ENCODE measurements at regions not wholly inside any gene's neighbourhood (a gene's known extent, or its start where the extent isn't known, plus 50 kb on each side); places are given as distances from the start of the nearest gene placed in this dataset.
"Not testable (repeated sequence)": the region's sequence is repeated elsewhere in the genome, so short reads cannot be mapped to it uniquely, and the experiment has no call there.

DNA sequence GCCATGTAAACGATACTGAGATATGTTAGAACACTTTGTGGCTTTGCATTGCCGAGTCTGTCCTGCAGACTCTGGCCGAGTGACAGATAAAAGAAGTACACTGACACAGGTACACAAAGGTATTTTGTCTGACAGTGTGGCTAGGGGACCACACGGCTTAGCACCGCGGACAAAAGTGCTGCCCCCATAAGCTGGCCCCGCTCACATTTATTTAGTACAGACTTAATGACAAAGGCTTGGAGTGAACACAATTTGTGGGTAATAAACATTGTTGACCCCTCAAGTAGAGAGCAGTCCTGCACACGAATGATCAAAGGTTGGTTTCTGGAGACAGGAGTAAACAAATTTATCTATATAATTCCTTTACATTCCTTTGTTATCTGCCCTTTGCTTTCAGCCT lies 976.8 kb downstream of the TRAM1L1 start:
- H3K27me3 ChIP-seq (ENCODE audit: control insufficient read depth, insufficient read depth, low read length), result no peaks in the 10 kb centered on the region
- no peak overlapping the region for H3K4me3 ChIP-seq (ENCODE audit: low read depth, low read length)
- TF ChIP-seq, protein P1, sequence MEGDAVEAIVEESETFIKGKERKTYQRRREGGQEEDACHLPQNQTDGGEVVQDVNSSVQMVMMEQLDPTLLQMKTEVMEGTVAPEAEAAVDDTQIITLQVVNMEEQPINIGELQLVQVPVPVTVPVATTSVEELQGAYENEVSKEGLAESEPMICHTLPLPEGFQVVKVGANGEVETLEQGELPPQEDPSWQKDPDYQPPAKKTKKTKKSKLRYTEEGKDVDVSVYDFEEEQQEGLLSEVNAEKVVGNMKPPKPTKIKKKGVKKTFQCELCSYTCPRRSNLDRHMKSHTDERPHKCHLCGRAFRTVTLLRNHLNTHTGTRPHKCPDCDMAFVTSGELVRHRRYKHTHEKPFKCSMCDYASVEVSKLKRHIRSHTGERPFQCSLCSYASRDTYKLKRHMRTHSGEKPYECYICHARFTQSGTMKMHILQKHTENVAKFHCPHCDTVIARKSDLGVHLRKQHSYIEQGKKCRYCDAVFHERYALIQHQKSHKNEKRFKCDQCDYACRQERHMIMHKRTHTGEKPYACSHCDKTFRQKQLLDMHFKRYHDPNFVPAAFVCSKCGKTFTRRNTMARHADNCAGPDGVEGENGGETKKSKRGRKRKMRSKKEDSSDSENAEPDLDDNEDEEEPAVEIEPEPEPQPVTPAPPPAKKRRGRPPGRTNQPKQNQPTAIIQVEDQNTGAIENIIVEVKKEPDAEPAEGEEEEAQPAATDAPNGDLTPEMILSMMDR (IDR thresholded peaks at IDR 0.05; ENCODE audit: low read depth, low read length), result no peak
- CTCF ChIA-PET, result no interaction called here
- DNase-seq (ENCODE audit: low read depth, low spot score), result no peak
- POLR2A ChIA-PET, result no interaction called here
- no peaks in the 10 kb centered on the region; the same call in 1 of the 2 replicates for H3K9me3 ChIP-seq (ENCODE audit: control insufficient read depth, insufficient read depth, low read length)
- no peak overlapping the region for H3K27ac ChIP-seq (ENCODE audit: low read depth, low read length)

DNA sequence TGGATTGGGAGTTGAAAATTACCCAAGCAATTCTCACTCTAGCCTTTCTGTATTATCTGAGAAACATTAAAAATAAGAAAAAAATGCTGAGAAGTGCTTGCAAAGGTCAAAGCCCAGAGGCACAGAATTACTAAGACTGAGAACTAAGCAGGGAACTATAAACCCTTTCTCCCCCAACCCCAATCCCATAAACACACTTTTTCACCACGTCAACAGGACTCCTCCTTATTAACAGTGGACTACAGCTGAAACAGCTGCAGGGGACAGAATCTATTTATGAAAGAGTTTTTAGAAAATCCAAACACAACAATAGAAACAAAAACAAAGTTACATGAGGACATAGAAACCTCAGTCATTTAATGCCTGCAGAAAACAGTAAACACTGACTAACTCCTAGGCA lies 984.1 kb downstream of the TRAM1L1 start:
- DNase-seq (ENCODE audit: low read depth, low spot score), result no peak

DNA sequence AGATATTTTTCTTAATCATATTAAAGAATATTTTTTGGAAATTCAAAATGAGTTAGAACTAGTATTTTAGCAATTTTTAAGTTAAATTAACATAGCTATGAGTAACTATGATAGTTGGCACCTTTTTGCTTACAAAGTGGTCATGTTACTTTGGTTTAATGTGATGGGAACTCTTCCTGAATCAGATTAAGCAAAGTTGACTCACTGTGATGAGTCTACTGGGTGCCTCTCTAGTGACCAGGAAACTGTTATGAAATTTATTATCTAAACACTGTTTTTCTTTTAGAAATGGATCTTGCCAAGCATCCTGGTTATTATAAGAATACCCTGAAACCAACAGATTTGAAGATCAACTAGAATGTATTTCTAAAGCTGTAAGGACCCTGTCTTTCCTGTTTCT lies 985.8 kb downstream of the TRAM1L1 start:
- H3K27me3 ChIP-seq (ENCODE audit: control insufficient read depth, insufficient read depth, low read length), result no peaks in the 10 kb centered on the region
- no peak overlapping the region for H3K27ac ChIP-seq (ENCODE audit: low read depth, low read length)
- peaks cover 12% of the 10 kb centered on the region; the same call in 1 of the 2 replicates for H3K9me3 ChIP-seq (ENCODE audit: control insufficient read depth, insufficient read depth, low read length)
- CTCF ChIA-PET, result no interaction called here
- DNase-seq (ENCODE audit: low read depth, low spot score), result no peak
- TF ChIP-seq, protein P1 (IDR thresholded peaks at IDR 0.05; ENCODE audit: low read depth, low read length), result no peak
- H3K4me3 ChIP-seq (ENCODE audit: low read depth, low read length), result no peak overlapping the region
- POLR2A ChIA-PET, result no interaction called here

More for the DNA sequence above, 984.1 kb downstream of the TRAM1L1 start:
- H3K27me3 ChIP-seq (ENCODE audit: control insufficient read depth, insufficient read depth, low read length), result no peaks in the 10 kb centered on the region
- CTCF ChIA-PET, result no interaction called here
- TF ChIP-seq, protein P1 (IDR thresholded peaks at IDR 0.05; ENCODE audit: low read depth, low read length), result no peak
- peaks cover 12% of the 10 kb centered on the region; the same call in 1 of the 2 replicates for H3K9me3 ChIP-seq (ENCODE audit: control insufficient read depth, insufficient read depth, low read length)
- H3K27ac ChIP-seq (ENCODE audit: low read depth, low read length), result no peak overlapping the region
- no peak overlapping the region for H3K4me3 ChIP-seq (ENCODE audit: low read depth, low read length)
- POLR2A ChIA-PET, result no interaction called here

DNA sequence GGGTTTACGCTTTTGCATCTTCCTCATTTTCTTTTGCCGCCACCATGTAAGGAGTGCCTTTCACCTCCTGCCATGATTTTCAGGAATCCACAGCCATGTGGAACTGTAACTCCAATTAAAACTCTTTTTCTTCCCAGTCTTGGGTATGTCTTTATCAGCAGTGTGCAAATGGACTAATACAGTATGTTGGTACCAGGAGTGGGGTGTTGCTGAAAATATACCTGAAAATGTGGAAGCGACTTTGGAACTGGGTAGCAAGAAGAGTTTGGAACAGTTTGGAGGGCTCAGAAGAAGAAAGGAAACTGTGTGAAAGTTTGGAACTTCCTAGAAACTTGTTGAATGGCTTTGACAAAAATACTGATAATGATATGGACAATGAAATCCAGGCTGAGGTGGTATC lies 983.9 kb upstream of the NDST4 start:
- DNase-seq (ENCODE audit: low read depth, low spot score); CTCF ChIA-PET; H3K27me3 ChIP-seq (ENCODE audit: control insufficient read depth, insufficient read depth, low read length); H3K4me3 ChIP-seq (ENCODE audit: low read depth, low read length); H3K27ac ChIP-seq (ENCODE audit: low read depth, low read length); POLR2A ChIA-PET: not testable (repeated sequence)
- peaks cover 12% of the 10 kb centered on the region; the same call in 1 of the 2 replicates for H3K9me3 ChIP-seq (ENCODE audit: control insufficient read depth, insufficient read depth, low read length)

DNA sequence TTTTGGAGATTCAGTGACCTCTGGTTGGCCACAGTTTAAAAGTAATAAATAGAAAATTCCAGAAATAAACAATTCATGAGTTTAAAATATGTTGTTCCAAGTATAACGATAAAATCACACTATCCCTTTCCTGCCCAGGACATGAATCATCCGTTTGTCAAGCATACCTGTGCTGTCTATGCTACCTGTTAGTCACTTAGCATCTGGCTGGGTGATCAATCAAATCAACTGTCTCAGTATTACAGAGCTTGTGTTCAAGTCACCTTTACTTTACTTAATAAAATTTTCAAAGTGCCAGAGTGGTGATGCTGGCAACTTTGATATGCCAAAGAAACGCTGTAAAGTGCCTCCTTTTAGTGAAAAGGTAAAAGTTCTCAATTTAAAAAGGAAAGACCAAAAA lies 979.5 kb upstream of the NDST4 start:
- Histone ChIP-seq H3K27ac (ENCODE audit: low read depth, low read length) (no peak overlapping the region), H3K27me3 (ENCODE audit: control insufficient read depth, insufficient read depth, low read length) (no peaks in the 10 kb centered on the region), H3K9me3 (ENCODE audit: control insufficient read depth, insufficient read depth, low read length) (peaks cover 4% of the 10 kb centered on the region; the same call in 1 of the 2 replicates), H3K4me3 (ENCODE audit: low read depth, low read length) (no peak overlapping the region)
- POLR2A ChIA-PET, result no interaction called here
- CTCF ChIA-PET, result no interaction called here
- no peak for DNase-seq (ENCODE audit: low read depth, low spot score)
- TF ChIP-seq, protein P1 (IDR thresholded peaks at IDR 0.05; ENCODE audit: low read depth, low read length), result no peak

DNA sequence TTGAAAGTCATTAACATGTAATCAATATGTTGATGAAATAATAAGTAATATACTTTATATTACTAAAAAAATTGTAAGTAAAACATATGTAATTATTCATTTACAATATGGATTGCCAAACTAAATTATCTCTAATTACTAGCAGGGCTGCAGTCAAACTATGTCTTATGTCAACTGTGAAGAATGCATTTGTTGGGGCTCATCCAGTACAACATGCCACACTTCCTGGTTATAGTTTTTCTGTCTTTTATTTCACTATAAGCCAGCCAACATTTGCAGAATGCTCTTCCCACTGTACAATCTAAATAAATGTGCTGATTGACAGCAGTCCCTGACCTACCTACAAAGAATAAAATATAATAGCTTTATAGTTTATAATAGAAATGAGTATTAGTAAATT lies 975.4 kb upstream of the NDST4 start:
- DNase-seq (ENCODE audit: low read depth, low spot score), result no peak
- Histone ChIP-seq H3K27ac (ENCODE audit: low read depth, low read length) (no peak overlapping the region), H3K27me3 (ENCODE audit: control insufficient read depth, insufficient read depth, low read length) (no peaks in the 10 kb centered on the region), H3K4me3 (ENCODE audit: low read depth, low read length) (no peak overlapping the region), H3K9me3 (ENCODE audit: control insufficient read depth, insufficient read depth, low read length) (no peaks in the 10 kb centered on the region)
- POLR2A ChIA-PET, result no interaction called here
- TF ChIP-seq, protein P1 (IDR thresholded peaks at IDR 0.05; ENCODE audit: low read depth, low read length), result no peak
- CTCF ChIA-PET, result no interaction called here

Measured in AG04450 (cell line).